ENCODE measurements at regions not wholly inside any gene's neighbourhood (a gene's known extent, or its start where the extent isn't known, plus 50 kb on each side); places are given as distances from the start of the nearest gene placed in this dataset.

GRCh38 chr17:56085576-56086267 is 67.6 kb upstream of the ANKFN1 start:
- no peak for DNase-seq (ENCODE audit: low read depth in 4 of 4, low spot score in 2 of 4)

GRCh38 chr17:56087199-56087598 is 66.1 kb upstream of the ANKFN1 start:
- DNase-seq (ENCODE audit: low read depth in 4 of 4, low spot score in 2 of 4) = no peak

- DNase-seq (ENCODE audit: low read depth in 4 of 4, low spot score in 2 of 4) = no peak
These were observed 57.1 kb upstream of the ANKFN1 start for GRCh38 chr17:56096026-56096810.

GRCh38 chr17:56098746-56099145 is 54.5 kb upstream of the ANKFN1 start:
- no peak for DNase-seq (ENCODE audit: low read depth in 4 of 4, low spot score in 2 of 4)

- DNase-seq (ENCODE audit: low read depth in 4 of 4, low spot score in 2 of 4) = no peak
These were observed 53.6 kb upstream of the ANKFN1 start for GRCh38 chr17:56099649-56100048.
